Activated B cell treated with CpG ODN at 0.5 μM for 24 hours (primary cell): ENCODE measurements at regions not wholly inside any gene's neighbourhood (a gene's known extent, or its start where the extent isn't known, plus 50 kb on each side); places are given as distances from the start of the nearest gene placed in this dataset.
"Not testable (repeated sequence)": the region's sequence is repeated elsewhere in the genome, so short reads cannot be mapped to it uniquely, and the experiment has no call there.

Experiments used
- ATAC-seq: fragments of 200-7000 bp; cut with Tn5 transposase; one replicate; pipeline ENCODE4 v1.10.0; 2021; ENCODE audit warnings: low read depth, mild to moderate bottlenecking, moderate library complexity
- CTCF ChIA-PET: fragments of 350-600 bp; sonication (Branson Sonifier 250); formaldehyde crosslinking; loops from one replicate; lab custom pipeline; 2021; ENCODE audit warnings: antibody characterized with exemption; lab: Charles Lee
- POLR2A ChIA-PET: fragments of 350-600 bp; sonication (Branson Sonifier 250); formaldehyde crosslinking; loops from one replicate; lab custom pipeline; 2021; ENCODE audit warnings: antibody characterized with exemption; lab: Charles Lee
- DNase-seq: peaks from one replicate; pipeline ENCODE4 v3.0.0; 2022
- H3K27ac Mint-ChIP-seq: one replicate; pipeline ENCODE4 v1.8.0; 2020; ENCODE audit warnings: mixed read lengths
- H3K27me3 Mint-ChIP-seq: one replicate; pipeline ENCODE4 v1.8.0; 2021; ENCODE audit warnings: mixed read lengths
- H3K36me3 Mint-ChIP-seq: one replicate; pipeline ENCODE4 v1.8.0; 2021; ENCODE audit warnings: low read depth, mixed read lengths
- H3K4me1 Mint-ChIP-seq: one replicate; pipeline ENCODE4 v1.8.0; 2021; ENCODE audit warnings: mixed read lengths
- H3K4me3 Mint-ChIP-seq: one replicate; pipeline ENCODE4 v1.8.0; 2020; ENCODE audit warnings: mild to moderate bottlenecking, mixed read lengths
- H3K9me3 Mint-ChIP-seq: one replicate; pipeline ENCODE4 v1.8.0; 2020; ENCODE audit warnings: mixed read lengths
- CTCF ChIP-seq: fragments of 200-600 bp; IDR thresholded peaks from one replicate; pipeline ENCODE4 v1.8.0; 2022; ENCODE audit warnings: antibody characterized with exemption, mild to moderate bottlenecking
- intact Hi-C: fragments of 100-400 bp; cut with micrococcal nuclease; formaldehyde crosslinking; loops from one replicate; pipeline ENCODE4 v1.15.1; 2024

GRCh38 chr14:101323111-101323510 lies 238.2 kb upstream of the DIO3 start:
- Mint-ChIP-seq H3K36me3 (no peaks in the 10 kb centered on the region), H3K27me3 (peaks cover 4% of the 10 kb centered on the region), H3K27ac (no peak overlapping the region), H3K4me1 (no peaks in the 10 kb centered on the region), H3K9me3 (peaks cover 14% of the 10 kb centered on the region), H3K4me3 (no peak overlapping the region)
- DNase-seq (no peak), ATAC-seq (no peak)
- intact Hi-C loops = no loop called here
- POLR2A ChIA-PET = no interaction called here
- TF ChIP-seq CTCF = no peak
- CTCF ChIA-PET = no interaction called here

- H3K27ac Mint-ChIP-seq, H3K36me3 Mint-ChIP-seq, intact Hi-C loops, ATAC-seq, H3K4me3 Mint-ChIP-seq, DNase-seq, CTCF ChIA-PET, H3K4me1 Mint-ChIP-seq, H3K27me3 Mint-ChIP-seq, POLR2A ChIA-PET: not testable (repeated sequence)
- H3K9me3 Mint-ChIP-seq = peaks cover 14% of the 10 kb centered on the region
Measured at GRCh38 chr14:101323614-101324235, 237.6 kb upstream of the DIO3 start.

GRCh38 chr14:101325319-101325718 lies 236.0 kb upstream of the DIO3 start:
- TF ChIP-seq CTCF = no peak
- Mint-ChIP-seq H3K27ac (no peak overlapping the region), H3K4me1 (no peaks in the 10 kb centered on the region), H3K27me3 (no peaks in the 10 kb centered on the region), H3K36me3 (no peaks in the 10 kb centered on the region), H3K4me3 (no peak overlapping the region), H3K9me3 (peaks cover 14% of the 10 kb centered on the region)
- ATAC-seq (no peak), DNase-seq (no peak)
- intact Hi-C loops = no loop called here
- ChIA-PET CTCF (no interaction called here), POLR2A (no interaction called here)

- H3K36me3 Mint-ChIP-seq = no peaks in the 10 kb centered on the region
- ChIA-PET CTCF (no interaction called here), POLR2A (no interaction called here)
- H3K4me1 Mint-ChIP-seq = no peaks in the 10 kb centered on the region
- H3K4me3 Mint-ChIP-seq = no peak overlapping the region
- H3K9me3 Mint-ChIP-seq = peaks cover 10% of the 10 kb centered on the region
- ATAC-seq (no peak), DNase-seq (no peak)
- intact Hi-C loops = no loop called here
- no peaks in the 10 kb centered on the region for H3K27me3 Mint-ChIP-seq
- TF ChIP-seq CTCF = no peak
- no peak overlapping the region for H3K27ac Mint-ChIP-seq
Measured at GRCh38 chr14:101328412-101329028, 232.8 kb upstream of the DIO3 start.

- no peak for DNase-seq
- Mint-ChIP-seq H3K4me1 (no peaks in the 10 kb centered on the region), H3K27me3 (no peaks in the 10 kb centered on the region), H3K9me3 (no peaks in the 10 kb centered on the region), H3K4me3 (no peak overlapping the region), H3K36me3 (no peaks in the 10 kb centered on the region), H3K27ac (no peak overlapping the region)
- CTCF ChIA-PET = no interaction called here
- intact Hi-C loops = no loop called here
- TF ChIP-seq CTCF = no peak
- ATAC-seq = no peak
- POLR2A ChIA-PET = no interaction called here
Measured at GRCh38 chr14:101330416-101331140, 230.7 kb upstream of the DIO3 start.
